Fibroblast of villous mesenchyme (primary cell): ENCODE measurements at regions not wholly inside any gene's neighbourhood (a gene's known extent, or its start where the extent isn't known, plus 50 kb on each side); places are given as distances from the start of the nearest gene placed in this dataset.

Source experiments
- DNase-seq: peaks from one replicate; pipeline ENCODE4 v3.0.0-alpha.2; 2010; ENCODE audit warnings: low read depth
- H3K4me3 ChIP-seq: 2 replicates; pipeline ENCODE4 v1.5.1; 2011; ENCODE audit warnings: low read depth, mild to moderate bottlenecking, low read length
- CTCF ChIP-seq: IDR thresholded peaks from 2 replicates; pipeline ENCODE4 v1.5.1; 2012; ENCODE audit warnings: low read depth, mild to moderate bottlenecking, low read length; ENCODE audit not compliant: insufficient read depth

DNA sequence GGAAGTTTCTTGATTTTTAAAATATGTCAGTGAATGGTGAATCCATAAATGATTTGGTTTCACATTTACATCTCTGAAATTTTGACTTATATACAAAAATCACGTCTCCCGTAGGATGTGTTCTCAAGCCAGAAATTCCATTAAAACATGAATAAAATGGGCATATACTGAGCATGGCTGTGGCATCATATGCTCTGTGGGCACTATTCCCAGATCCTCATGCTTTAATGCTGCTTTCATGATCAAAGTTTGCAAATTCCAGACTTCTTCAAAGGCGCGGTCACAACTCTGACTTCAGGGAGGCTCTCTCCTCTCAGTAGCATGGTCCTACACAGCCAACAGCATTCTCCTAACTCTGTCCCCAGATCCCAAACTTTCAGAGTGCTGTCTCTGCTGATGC is 723.2 kb downstream of the TAF11L14 start:
- DNase-seq, result no peak
- no peak overlapping the region for H3K4me3 ChIP-seq
- no peak for TF ChIP-seq CTCF

DNA sequence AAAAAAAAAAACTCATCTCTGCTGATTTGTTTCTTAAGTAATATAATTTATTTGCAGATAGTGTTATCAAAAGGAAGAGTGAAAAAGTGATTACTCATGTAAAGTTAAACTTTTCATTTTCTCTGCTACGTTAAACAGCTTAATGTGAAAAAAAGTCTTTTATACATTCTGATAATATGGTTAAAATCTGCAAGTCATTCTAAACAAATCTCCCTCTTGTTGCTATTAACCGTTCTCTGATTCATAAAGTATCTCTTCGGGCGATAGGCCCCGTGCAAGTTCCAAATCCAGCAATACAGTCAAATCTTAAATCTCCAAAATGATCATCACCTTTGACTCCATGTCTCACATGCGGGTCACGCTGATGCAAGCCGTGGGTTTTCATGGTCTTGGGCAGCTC is 732.0 kb downstream of the TAF11L14 start:
- no peak overlapping the region for H3K4me3 ChIP-seq
- DNase-seq, result no peak
- TF ChIP-seq CTCF, result no peak

DNA sequence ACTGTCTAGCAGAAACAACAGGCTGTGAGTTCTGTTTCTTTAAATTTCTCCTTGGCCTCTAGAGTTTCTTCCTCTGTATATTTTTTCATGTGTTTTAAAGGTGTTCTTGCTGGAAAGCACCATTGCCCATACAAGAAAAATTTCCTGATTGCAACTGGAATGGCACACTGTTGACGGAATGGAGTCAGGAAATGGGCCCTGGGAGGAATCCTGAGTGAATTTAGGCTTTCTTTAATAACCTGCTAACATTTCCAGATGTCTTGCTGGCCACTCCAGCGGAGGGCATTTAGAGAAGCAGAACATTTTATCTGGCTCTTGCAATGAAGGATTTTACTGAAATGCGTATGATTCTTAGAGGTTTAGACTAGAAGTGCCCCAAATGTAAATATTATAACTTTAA is 736.3 kb downstream of the TAF11L14 start:
- no peak overlapping the region for H3K4me3 ChIP-seq
- DNase-seq, result no peak
- no peak for TF ChIP-seq CTCF

DNA sequence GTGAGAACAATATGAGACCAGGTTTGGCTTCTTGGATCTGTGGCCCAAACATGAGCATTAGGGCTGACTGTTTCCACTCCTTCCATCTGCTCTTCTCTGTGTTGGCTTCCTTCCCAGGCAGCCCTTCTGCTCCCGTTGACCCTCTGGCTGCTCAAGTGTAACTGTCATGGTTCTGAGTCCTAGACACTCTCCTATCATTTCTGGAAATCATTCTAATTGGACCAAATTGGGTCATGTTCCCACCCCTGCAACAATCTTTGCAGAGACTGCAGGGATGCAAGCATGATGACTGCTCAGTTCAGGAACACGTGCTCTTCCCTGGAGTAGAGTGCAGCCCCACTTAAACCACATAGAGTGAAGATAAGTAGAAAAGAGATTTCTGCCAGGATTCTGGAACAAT is 741.4 kb downstream of the TAF11L14 start:
- DNase-seq, result no peak
- no peak overlapping the region for H3K4me3 ChIP-seq
- no peak for TF ChIP-seq CTCF

DNA sequence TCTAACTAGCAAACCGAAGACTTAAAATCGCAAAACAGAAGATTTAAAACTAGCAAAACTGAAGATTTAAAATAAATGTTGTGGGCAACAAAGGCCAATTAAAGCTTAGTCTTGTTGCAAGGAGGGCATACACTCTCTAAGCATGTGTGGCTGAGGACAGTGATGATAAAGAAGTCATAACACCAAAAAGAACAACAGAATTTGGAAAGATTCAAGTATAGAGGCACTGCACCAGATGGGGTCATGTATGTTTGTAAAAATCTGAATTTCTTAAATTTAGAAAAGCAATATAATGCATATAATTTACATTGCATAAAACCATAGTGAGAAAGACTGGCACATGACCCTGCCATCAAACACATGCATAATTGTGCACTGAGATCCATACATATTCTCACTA is 743.8 kb downstream of the TAF11L14 start:
- no peak for DNase-seq
- no peak for TF ChIP-seq CTCF
- no peak overlapping the region for H3K4me3 ChIP-seq

- TF ChIP-seq CTCF, result no peak
- DNase-seq, result no peak
- no peak overlapping the region for H3K4me3 ChIP-seq
Observed at GRCh38 chr5:18379189-18379588, 744.9 kb downstream of the TAF11L14 start.

DNA sequence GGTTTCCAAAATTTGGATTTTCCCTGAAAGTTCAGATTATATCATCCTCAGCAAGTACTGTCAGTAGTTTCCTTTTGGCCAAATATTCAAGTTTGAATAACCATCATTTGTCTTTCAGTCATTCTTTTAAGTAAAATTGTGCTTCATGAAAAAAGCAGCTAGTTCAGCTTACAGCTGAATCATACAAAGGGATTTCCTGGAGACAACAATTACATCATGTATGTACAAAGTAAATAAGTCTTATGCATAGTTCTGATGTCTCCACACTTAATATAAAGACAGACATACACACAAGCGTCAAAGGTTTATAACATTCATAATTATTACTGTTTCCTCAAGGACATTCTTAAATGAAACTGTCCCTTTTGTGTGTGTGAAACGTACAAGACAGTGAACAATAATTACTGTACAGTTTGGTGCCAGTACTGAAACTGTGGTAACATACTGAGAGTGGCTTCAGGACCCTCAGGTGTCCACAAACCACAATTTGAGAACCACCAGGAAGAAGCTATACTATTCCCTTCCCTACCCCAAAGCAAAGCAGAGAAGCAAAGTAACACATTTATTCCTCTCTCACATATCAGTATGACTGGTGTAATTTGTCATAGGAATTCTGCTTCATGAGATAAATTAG is 746.6 kb downstream of the TAF11L14 start:
- H3K4me3 ChIP-seq, result no peak overlapping the region
- TF ChIP-seq CTCF, result no peak
- DNase-seq, result no peak
